ENCODE measurements at regions not wholly inside any gene's neighbourhood (a gene's known extent, or its start where the extent isn't known, plus 50 kb on each side); places are given as distances from the start of the nearest gene placed in this dataset.
A peak's percentile ranks its signal among the peaks of the same experiment; 100 is the strongest.

DNA sequence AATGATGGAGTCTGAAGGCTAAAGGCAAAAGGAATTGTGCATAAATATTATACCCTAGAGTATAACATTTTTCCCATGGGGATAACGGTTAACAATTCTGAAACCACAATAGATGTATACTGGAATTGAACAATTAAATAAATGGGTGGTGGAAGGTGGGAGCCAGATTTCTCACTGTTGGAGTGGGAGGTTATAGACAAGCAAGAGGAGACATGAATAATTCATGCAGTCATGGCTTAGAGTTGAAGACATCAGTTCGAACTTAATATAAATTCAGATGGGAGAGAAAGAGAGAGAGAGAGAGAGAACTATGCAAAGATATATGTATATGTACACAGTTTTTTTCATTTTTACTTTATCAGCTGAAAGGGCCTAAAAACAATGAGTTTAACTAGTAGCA is 523.9 kb downstream of the FOXG1 start:
- Mint-ChIP-seq H3K4me1 (no peaks in the 10 kb centered on the region), H3K36me3 (no peaks in the 10 kb centered on the region), H3K27me3 (no peaks in the 10 kb centered on the region), H3K9me3 (peaks cover 6 to 29% (median 12%) of the 10 kb centered on the region in 7 donors), H3K27ac (no peak overlapping the region), H3K4me3 (no peak overlapping the region)
- Histone ChIP-seq H3K36me3 (ENCODE audit: control insufficient read depth, insufficient read depth, low read length) (no peaks in the 10 kb centered on the region), H3K4me1 (ENCODE audit: control insufficient read depth, insufficient read depth, low read length, poor library complexity, severe bottlenecking) (no peaks in the 10 kb centered on the region), H3K9me3 (ENCODE audit: control insufficient read depth in 2 of 2, low read length in 2 of 2) (peaks cover 6 to 19% of the 10 kb centered on the region in 2 experiments), H3K27ac (ENCODE audit: insufficient read depth, low read length, poor library complexity, severe bottlenecking) (no peak overlapping the region), H3K4me3 (ENCODE audit: low read depth, low read length) (no peak overlapping the region), H3K27me3 (ENCODE audit: control insufficient read depth, insufficient read depth, low read length) (no peaks in the 10 kb centered on the region)
- DNase-seq, result no peak
- ATAC-seq (ENCODE audit: low read depth in 2 of 2), result no peak

- Mint-ChIP-seq H3K4me1 (no peaks in the 10 kb centered on the region), H3K9me3 (peaks cover 9 to 34% (median 11%) of the 10 kb centered on the region in 7 donors), H3K4me3 (no peak overlapping the region), H3K27ac (no peak overlapping the region), H3K27me3 (no peaks in the 10 kb centered on the region), H3K36me3 (no peaks in the 10 kb centered on the region)
- Histone ChIP-seq H3K4me3 (ENCODE audit: low read depth, low read length) (no peak overlapping the region), H3K27me3 (ENCODE audit: control insufficient read depth, insufficient read depth, low read length) (no peaks in the 10 kb centered on the region), H3K27ac (ENCODE audit: insufficient read depth, low read length, poor library complexity, severe bottlenecking) (no peak overlapping the region), H3K36me3 (ENCODE audit: control insufficient read depth, insufficient read depth, low read length) (no peaks in the 10 kb centered on the region), H3K9me3 (ENCODE audit: control insufficient read depth in 2 of 2, low read length in 2 of 2) (peaks cover 7 to 40% of the 10 kb centered on the region in 2 experiments), H3K4me1 (ENCODE audit: control insufficient read depth, insufficient read depth, low read length, poor library complexity, severe bottlenecking) (no peaks in the 10 kb centered on the region)
- ATAC-seq (ENCODE audit: low read depth in 2 of 2) (no peak), DNase-seq (no peak)
Observed at GRCh38 chr14:29299372-29299771, 532.8 kb downstream of the FOXG1 start.

- Histone ChIP-seq H3K4me3 (ENCODE audit: low read depth, low read length) (no peak overlapping the region), H3K27me3 (ENCODE audit: control insufficient read depth, insufficient read depth, low read length) (no peaks in the 10 kb centered on the region), H3K4me1 (ENCODE audit: control insufficient read depth, insufficient read depth, low read length, poor library complexity, severe bottlenecking) (no peaks in the 10 kb centered on the region), H3K27ac (ENCODE audit: insufficient read depth, low read length, poor library complexity, severe bottlenecking) (no peak overlapping the region), H3K36me3 (ENCODE audit: control insufficient read depth, insufficient read depth, low read length) (no peaks in the 10 kb centered on the region), H3K9me3 (ENCODE audit: control insufficient read depth in 2 of 2, low read length in 2 of 2) (peaks cover 4 to 27% of the 10 kb centered on the region in 2 experiments)
- ATAC-seq (ENCODE audit: low read depth in 2 of 2), result no peak
- DNase-seq, result no peak
- Mint-ChIP-seq H3K36me3 (no peaks in the 10 kb centered on the region), H3K9me3 (peaks cover 11 to 39% (median 11%) of the 10 kb centered on the region in 7 donors), H3K27me3 (no peaks in the 10 kb centered on the region), H3K27ac (peak overlapping the region in 1 of 3 donors; percentile 58), H3K4me1 (peaks cover 0 to 4% (median 0%) of the 10 kb centered on the region in 4 donors), H3K4me3 (no peak overlapping the region)
Observed at GRCh38 chr14:29301571-29301970, 535.0 kb downstream of the FOXG1 start.

DNA sequence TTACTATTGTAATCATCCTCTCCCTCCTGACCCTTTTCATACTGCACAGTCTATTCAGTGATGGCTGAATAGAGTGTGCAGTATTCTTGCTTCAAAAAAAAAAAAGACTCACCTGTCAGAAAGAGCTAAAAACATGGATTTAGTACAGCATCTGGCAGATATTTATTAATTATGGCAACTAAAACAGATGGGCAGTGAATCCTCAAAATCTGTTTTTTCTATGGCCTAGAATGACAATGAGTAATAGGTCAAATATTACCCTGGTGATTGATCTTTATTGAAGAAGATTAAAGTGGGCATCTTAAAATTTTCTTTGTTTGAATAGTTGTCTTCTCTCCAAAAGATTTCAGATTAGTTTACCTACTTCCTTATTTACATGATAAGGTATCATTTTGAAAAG is 543.6 kb downstream of the FOXG1 start:
- H3K4me3 Mint-ChIP-seq, result no peak overlapping the region
- H3K27me3 Mint-ChIP-seq, result no peaks in the 10 kb centered on the region
- no peak overlapping the region for H3K27ac ChIP-seq (ENCODE audit: insufficient read depth, low read length, poor library complexity, severe bottlenecking)
- no peaks in the 10 kb centered on the region for H3K27me3 ChIP-seq (ENCODE audit: control insufficient read depth, insufficient read depth, low read length)
- no peaks in the 10 kb centered on the region for H3K36me3 Mint-ChIP-seq
- H3K4me3 ChIP-seq (ENCODE audit: low read depth, low read length), result no peak overlapping the region
- no peaks in the 10 kb centered on the region for H3K36me3 ChIP-seq (ENCODE audit: control insufficient read depth, insufficient read depth, low read length)
- peaks cover 0 to 24% (median 2%) of the 10 kb centered on the region in 7 donors for H3K9me3 Mint-ChIP-seq
- ATAC-seq (ENCODE audit: low read depth in 2 of 2) (no peak), DNase-seq (no peak)
- no peak overlapping the region for H3K27ac Mint-ChIP-seq
- no peaks in the 10 kb centered on the region for H3K4me1 Mint-ChIP-seq
- peaks cover 0 to 16% of the 10 kb centered on the region in 2 experiments for H3K9me3 ChIP-seq (ENCODE audit: control insufficient read depth in 2 of 2, low read length in 2 of 2)
- H3K4me1 ChIP-seq (ENCODE audit: control insufficient read depth, insufficient read depth, low read length, poor library complexity, severe bottlenecking), result no peaks in the 10 kb centered on the region

- Histone ChIP-seq H3K4me3 (ENCODE audit: low read depth, low read length) (no peak overlapping the region), H3K4me1 (ENCODE audit: control insufficient read depth, insufficient read depth, low read length, poor library complexity, severe bottlenecking) (no peaks in the 10 kb centered on the region), H3K27ac (ENCODE audit: insufficient read depth, low read length, poor library complexity, severe bottlenecking) (no peak overlapping the region), H3K27me3 (ENCODE audit: control insufficient read depth, insufficient read depth, low read length) (no peaks in the 10 kb centered on the region), H3K36me3 (ENCODE audit: control insufficient read depth, insufficient read depth, low read length) (no peaks in the 10 kb centered on the region), H3K9me3 (ENCODE audit: control insufficient read depth in 2 of 2, low read length in 2 of 2) (peaks cover 0 to 16% of the 10 kb centered on the region in 2 experiments)
- no peak overlapping the region for H3K4me3 Mint-ChIP-seq
- no peaks in the 10 kb centered on the region for H3K4me1 Mint-ChIP-seq
- H3K27me3 Mint-ChIP-seq, result no peaks in the 10 kb centered on the region
- no peak for ATAC-seq (ENCODE audit: low read depth in 2 of 2)
- H3K36me3 Mint-ChIP-seq, result no peaks in the 10 kb centered on the region
- no peak overlapping the region for H3K27ac Mint-ChIP-seq
- H3K9me3 Mint-ChIP-seq, result peaks cover 0 to 23% (median 2%) of the 10 kb centered on the region in 7 donors
- DNase-seq, result no peak
Observed at GRCh38 chr14:29310757-29311156, 544.2 kb downstream of the FOXG1 start.

DNA sequence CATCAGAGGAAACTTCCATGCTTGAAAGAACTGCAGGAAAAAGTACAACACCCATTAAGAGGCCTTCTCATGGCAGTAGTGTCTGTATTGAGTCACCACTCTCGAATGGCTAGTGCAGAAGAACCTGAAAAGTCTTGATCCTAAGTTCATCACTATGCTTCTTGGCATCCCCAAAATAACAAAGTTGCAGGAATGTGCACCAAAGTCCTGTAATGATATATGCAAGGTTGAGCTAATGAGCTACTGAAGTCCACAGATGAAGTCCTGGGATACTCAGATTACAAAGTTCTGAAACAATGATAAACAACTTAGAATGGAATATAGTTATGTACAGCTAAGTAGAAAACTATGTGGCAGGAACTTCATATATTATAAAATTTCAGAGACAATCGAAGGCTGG is 545.4 kb downstream of the FOXG1 start:
- H3K4me3 Mint-ChIP-seq, result no peak overlapping the region

GRCh38 chr14:29316936-29317335 is 550.3 kb downstream of the FOXG1 start:
- Histone ChIP-seq H3K9me3 (ENCODE audit: control insufficient read depth in 2 of 2, low read length in 2 of 2) (peaks cover 13 to 28% of the 10 kb centered on the region in 2 experiments), H3K36me3 (ENCODE audit: control insufficient read depth, insufficient read depth, low read length) (no peaks in the 10 kb centered on the region), H3K27me3 (ENCODE audit: control insufficient read depth, insufficient read depth, low read length) (no peaks in the 10 kb centered on the region), H3K4me3 (ENCODE audit: low read depth, low read length) (no peak overlapping the region), H3K27ac (ENCODE audit: insufficient read depth, low read length, poor library complexity, severe bottlenecking) (no peak overlapping the region), H3K4me1 (ENCODE audit: control insufficient read depth, insufficient read depth, low read length, poor library complexity, severe bottlenecking) (no peaks in the 10 kb centered on the region)
- Mint-ChIP-seq H3K4me1 (no peaks in the 10 kb centered on the region), H3K36me3 (no peaks in the 10 kb centered on the region), H3K27me3 (no peaks in the 10 kb centered on the region), H3K9me3 (peaks cover 0 to 26% (median 7%) of the 10 kb centered on the region in 7 donors), H3K27ac (no peak overlapping the region), H3K4me3 (no peak overlapping the region)
- no peak for ATAC-seq (ENCODE audit: low read depth in 2 of 2)
- no peak for DNase-seq

More for the DNA sequence above, 545.4 kb downstream of the FOXG1 start:
- Histone ChIP-seq H3K4me3 (ENCODE audit: low read depth, low read length) (no peak overlapping the region), H3K27me3 (ENCODE audit: control insufficient read depth, insufficient read depth, low read length) (no peaks in the 10 kb centered on the region), H3K4me1 (ENCODE audit: control insufficient read depth, insufficient read depth, low read length, poor library complexity, severe bottlenecking) (no peaks in the 10 kb centered on the region), H3K27ac (ENCODE audit: insufficient read depth, low read length, poor library complexity, severe bottlenecking) (no peak overlapping the region), H3K9me3 (ENCODE audit: control insufficient read depth in 2 of 2, low read length in 2 of 2) (peaks cover 5 to 16% of the 10 kb centered on the region in 2 experiments), H3K36me3 (ENCODE audit: control insufficient read depth, insufficient read depth, low read length) (no peaks in the 10 kb centered on the region)
- ATAC-seq (ENCODE audit: low read depth in 2 of 2), result no peak
- Mint-ChIP-seq H3K27ac (no peak overlapping the region), H3K27me3 (no peaks in the 10 kb centered on the region), H3K4me1 (no peaks in the 10 kb centered on the region), H3K36me3 (no peaks in the 10 kb centered on the region), H3K9me3 (peaks cover 0 to 24% (median 4%) of the 10 kb centered on the region in 7 donors)
- DNase-seq, result no peak

- H3K27me3 ChIP-seq (ENCODE audit: control insufficient read depth, insufficient read depth, low read length), result no peaks in the 10 kb centered on the region
- H3K9me3 ChIP-seq (ENCODE audit: control insufficient read depth in 2 of 2, low read length in 2 of 2), result peaks cover 16 to 25% of the 10 kb centered on the region in 2 experiments
- Mint-ChIP-seq H3K9me3 (peaks cover 2 to 27% (median 7%) of the 10 kb centered on the region in 7 donors), H3K4me1 (no peaks in the 10 kb centered on the region), H3K4me3 (no peak overlapping the region), H3K27me3 (no peaks in the 10 kb centered on the region), H3K36me3 (no peaks in the 10 kb centered on the region), H3K27ac (no peak overlapping the region)
- ATAC-seq (ENCODE audit: low read depth in 2 of 2) (no peak), DNase-seq (no peak)
- H3K4me3 ChIP-seq (ENCODE audit: low read depth, low read length), result no peak overlapping the region
- no peaks in the 10 kb centered on the region for H3K36me3 ChIP-seq (ENCODE audit: control insufficient read depth, insufficient read depth, low read length)
- no peak overlapping the region for H3K27ac ChIP-seq (ENCODE audit: insufficient read depth, low read length, poor library complexity, severe bottlenecking)
- no peaks in the 10 kb centered on the region for H3K4me1 ChIP-seq (ENCODE audit: control insufficient read depth, insufficient read depth, low read length, poor library complexity, severe bottlenecking)
Observed at GRCh38 chr14:29317423-29317822, 550.8 kb downstream of the FOXG1 start.
